ENCODE measurements at regions not wholly inside any gene's neighbourhood (a gene's known extent, or its start where the extent isn't known, plus 50 kb on each side); places are given as distances from the start of the nearest gene placed in this dataset.

GRCh38 chr11:130625578-130626306, 177.3 kb downstream of the ADAMTS15 start:
- TF ChIP-seq, protein P1, sequence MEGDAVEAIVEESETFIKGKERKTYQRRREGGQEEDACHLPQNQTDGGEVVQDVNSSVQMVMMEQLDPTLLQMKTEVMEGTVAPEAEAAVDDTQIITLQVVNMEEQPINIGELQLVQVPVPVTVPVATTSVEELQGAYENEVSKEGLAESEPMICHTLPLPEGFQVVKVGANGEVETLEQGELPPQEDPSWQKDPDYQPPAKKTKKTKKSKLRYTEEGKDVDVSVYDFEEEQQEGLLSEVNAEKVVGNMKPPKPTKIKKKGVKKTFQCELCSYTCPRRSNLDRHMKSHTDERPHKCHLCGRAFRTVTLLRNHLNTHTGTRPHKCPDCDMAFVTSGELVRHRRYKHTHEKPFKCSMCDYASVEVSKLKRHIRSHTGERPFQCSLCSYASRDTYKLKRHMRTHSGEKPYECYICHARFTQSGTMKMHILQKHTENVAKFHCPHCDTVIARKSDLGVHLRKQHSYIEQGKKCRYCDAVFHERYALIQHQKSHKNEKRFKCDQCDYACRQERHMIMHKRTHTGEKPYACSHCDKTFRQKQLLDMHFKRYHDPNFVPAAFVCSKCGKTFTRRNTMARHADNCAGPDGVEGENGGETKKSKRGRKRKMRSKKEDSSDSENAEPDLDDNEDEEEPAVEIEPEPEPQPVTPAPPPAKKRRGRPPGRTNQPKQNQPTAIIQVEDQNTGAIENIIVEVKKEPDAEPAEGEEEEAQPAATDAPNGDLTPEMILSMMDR (IDR thresholded peaks at IDR 0.05; ENCODE audit: insufficient read depth, low read depth, low read length): no peak
- DNase-seq (ENCODE audit: low read depth): peak; percentile 46

GRCh38 chr11:130629039-130629438, 180.6 kb downstream of the ADAMTS15 start:
- no peak for DNase-seq (ENCODE audit: low read depth)
- no peak overlapping the region for H3K4me3 ChIP-seq (ENCODE audit: low read depth, low read length)
- TF ChIP-seq, protein P1 (IDR thresholded peaks at IDR 0.05; ENCODE audit: insufficient read depth, low read depth, low read length): no peak

More at GRCh38 chr11:130625578-130626306, 177.3 kb downstream of the ADAMTS15 start:
- no peak overlapping the region for H3K4me3 ChIP-seq (ENCODE audit: low read depth, low read length)

DNA sequence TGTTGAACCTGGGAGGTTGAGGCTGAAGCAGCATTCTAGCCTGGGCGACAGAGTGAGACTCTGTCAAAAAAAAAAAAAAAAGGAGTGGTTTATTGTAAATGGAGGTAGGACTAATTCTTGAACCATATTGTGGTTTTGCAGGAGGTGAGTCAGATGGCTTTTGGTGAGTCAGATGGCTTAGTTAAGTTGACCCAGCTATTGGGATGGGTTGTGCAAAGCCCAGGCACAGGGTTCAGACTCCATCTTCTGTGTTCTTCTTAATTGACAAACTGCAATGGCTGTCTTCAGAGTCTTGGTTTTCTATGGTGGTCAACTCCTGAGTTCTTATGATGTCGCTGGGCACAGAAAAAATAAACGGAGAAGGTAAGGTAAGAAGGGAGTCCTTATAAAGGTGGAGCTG, 182.7 kb downstream of the ADAMTS15 start:
- no peak overlapping the region for H3K4me3 ChIP-seq (ENCODE audit: low read depth, low read length)
- DNase-seq (ENCODE audit: low read depth): peak; percentile 75
- TF ChIP-seq, protein P1 (IDR thresholded peaks at IDR 0.05; ENCODE audit: insufficient read depth, low read depth, low read length): no peak

DNA sequence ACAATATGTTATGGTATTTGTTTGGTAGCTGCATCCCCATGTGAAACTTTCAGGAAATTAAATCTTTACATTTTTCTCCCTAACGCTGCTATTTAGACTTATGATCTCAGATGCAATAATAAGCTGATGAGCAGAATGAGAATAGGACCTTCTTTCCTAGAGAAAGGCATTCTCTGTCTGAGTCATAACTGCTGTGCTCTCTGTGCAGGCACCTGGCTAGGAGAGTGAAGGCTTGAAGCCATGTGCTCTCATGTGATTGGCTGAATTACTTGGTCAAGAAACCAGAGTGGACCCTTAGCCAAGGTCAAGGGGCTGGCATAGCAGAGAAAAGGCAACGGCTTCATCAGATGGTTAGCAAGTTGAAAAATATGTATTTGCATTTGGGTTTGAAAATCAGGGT, 185.0 kb downstream of the ADAMTS15 start:
- DNase-seq (ENCODE audit: low read depth): no peak
- H3K4me3 ChIP-seq (ENCODE audit: low read depth, low read length): no peak overlapping the region
- TF ChIP-seq, protein P1 (IDR thresholded peaks at IDR 0.05; ENCODE audit: insufficient read depth, low read depth, low read length): no peak

DNA sequence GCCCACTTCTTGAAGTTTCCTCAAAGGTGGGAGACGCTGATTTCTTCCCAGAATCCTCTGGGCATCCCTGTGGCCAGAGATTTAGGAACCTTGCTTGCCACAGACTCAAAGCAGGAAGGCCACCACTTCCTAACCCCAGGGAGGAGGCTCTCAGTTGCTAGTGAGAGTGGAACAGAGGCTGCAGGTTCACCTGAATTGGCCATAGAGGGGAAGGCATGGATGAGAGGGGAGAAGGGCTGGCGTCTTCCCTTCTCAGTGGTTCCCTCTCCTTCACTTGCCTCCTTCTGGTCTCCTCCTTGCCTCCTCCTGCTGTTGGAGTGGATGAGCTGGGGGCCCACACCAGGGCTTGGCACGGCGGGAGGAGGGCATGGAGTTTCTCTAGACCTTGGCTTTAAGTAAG, 185.7 kb downstream of the ADAMTS15 start:
- TF ChIP-seq, protein P1 (IDR thresholded peaks at IDR 0.05; ENCODE audit: insufficient read depth, low read depth, low read length): no peak
- H3K4me3 ChIP-seq (ENCODE audit: low read depth, low read length): no peak overlapping the region
- DNase-seq (ENCODE audit: low read depth): no peak

DNA sequence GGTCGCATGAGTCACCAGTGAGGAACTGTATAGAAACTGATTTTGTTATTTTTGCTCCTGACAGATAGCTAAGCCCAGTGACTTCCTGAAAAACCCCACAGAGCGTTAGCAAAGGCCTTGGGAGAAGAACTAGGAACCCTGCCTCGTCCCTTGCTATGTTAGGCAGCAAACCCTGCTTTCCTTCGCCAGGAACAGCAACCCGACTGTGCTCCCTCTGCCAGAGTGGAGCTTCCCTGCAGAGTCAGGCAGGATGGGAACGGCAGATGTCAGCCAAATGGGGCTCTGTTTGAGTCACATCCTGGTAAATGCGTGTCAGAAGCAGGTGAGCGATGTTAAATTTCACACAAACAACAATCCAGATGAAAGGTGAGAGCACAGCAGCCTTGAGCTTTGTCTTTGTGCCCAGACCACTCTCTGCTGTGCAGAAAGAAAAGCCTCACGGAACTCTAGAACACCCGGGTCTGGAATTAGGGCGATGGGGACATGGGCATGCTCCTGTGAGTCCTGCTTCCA, 186.6 kb downstream of the ADAMTS15 start:
- DNase-seq (ENCODE audit: low read depth): no peak
- TF ChIP-seq, protein P1 (IDR thresholded peaks at IDR 0.05; ENCODE audit: insufficient read depth, low read depth, low read length): no peak

More for the DNA sequence above, 186.6 kb downstream of the ADAMTS15 start:
- H3K4me3 ChIP-seq (ENCODE audit: low read depth, low read length): no peak overlapping the region
